NCI-H524 treated with DMSO at 0.1 percent for 48 hours (cell line): ENCODE measurements at regions not wholly inside any gene's neighbourhood (a gene's known extent, or its start where the extent isn't known, plus 50 kb on each side); places are given as distances from the start of the nearest gene placed in this dataset.
A peak's percentile ranks its signal among the peaks of the same experiment; 100 is the strongest.
"Not testable (repeated sequence)": the region's sequence is repeated elsewhere in the genome, so short reads cannot be mapped to it uniquely, and the experiment has no call there.

Experiments used
- DNase-seq: peaks from one replicate; lab custom pipeline; 2025; lab: John Stamatoyannopoulos, UW

DNA sequence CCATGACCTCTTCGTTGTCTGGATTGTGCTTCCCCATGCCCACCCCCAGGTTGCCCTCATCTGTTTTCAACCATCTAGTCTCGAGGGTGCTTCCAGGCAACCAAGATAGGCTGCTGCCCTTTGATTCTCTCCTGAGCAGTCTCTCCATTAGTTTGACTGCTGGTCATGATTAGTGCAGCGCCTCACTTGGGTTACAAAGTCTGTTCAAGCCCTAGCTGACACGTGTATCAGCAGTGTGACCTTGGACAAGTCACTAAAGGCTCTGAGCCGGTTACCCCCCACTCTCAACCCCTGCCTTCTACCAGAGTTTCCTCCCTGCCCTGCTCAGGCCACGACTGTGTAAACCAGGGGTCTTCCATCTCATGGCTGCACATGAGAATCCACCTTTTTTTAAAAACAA lies 185.3 kb upstream of the PWP1 start:
- no peak for DNase-seq

DNA sequence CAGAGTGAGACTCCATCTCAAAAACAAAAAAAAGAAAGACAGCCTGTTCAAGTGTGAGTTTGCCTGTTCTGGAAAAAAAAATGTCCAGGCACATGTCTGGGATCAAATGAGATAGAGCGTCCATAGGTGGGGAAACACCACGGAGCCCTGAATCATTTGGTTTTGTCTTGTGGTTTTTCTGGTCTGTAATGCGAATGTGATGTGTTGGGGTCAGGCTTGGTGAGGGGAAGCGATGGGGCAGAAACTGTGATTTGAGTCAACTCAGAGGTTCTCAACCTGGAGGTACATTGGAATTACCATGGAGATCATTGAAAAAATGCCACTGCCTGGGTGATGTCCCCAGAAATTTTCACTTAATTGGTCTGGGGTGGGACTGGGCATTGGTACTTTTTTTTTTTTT lies 183.9 kb upstream of the PWP1 start:
- DNase-seq = no peak

DNA sequence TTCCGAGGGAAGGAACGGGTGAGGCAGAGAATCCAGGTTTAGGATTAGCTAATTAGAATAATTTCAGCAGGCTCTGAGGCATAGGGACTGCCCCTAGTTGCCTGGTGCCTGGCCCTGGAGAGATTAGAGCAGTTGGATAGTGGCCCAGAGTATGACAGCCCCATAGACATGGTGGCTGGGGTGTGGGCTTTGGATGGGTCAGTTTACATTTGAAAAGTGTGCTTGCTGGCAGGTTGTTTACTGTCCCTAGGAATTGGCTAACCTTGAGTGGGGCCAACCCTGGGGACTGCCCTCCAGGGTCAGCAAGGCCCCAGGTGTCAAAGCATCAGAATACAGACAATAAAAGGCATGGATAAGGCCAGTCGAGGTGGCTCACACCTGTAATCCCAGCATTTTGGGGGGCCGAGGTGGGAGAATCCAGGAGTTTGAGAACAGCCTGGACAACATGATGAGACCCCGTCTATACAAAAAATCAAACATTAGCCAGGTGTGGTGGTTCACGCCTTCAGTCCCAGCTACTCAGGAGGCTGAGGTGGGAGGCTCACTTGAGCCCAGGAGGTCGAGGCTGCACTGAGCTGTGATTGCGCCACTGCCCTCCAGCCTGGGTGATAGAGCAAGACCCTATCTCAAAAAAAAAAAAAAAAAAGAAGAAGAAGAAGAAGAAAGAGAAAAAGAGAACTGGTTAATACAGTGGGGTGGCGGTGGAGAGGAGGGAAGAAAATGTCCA lies 182.3 kb upstream of the PWP1 start:
- DNase-seq = no peak

DNA sequence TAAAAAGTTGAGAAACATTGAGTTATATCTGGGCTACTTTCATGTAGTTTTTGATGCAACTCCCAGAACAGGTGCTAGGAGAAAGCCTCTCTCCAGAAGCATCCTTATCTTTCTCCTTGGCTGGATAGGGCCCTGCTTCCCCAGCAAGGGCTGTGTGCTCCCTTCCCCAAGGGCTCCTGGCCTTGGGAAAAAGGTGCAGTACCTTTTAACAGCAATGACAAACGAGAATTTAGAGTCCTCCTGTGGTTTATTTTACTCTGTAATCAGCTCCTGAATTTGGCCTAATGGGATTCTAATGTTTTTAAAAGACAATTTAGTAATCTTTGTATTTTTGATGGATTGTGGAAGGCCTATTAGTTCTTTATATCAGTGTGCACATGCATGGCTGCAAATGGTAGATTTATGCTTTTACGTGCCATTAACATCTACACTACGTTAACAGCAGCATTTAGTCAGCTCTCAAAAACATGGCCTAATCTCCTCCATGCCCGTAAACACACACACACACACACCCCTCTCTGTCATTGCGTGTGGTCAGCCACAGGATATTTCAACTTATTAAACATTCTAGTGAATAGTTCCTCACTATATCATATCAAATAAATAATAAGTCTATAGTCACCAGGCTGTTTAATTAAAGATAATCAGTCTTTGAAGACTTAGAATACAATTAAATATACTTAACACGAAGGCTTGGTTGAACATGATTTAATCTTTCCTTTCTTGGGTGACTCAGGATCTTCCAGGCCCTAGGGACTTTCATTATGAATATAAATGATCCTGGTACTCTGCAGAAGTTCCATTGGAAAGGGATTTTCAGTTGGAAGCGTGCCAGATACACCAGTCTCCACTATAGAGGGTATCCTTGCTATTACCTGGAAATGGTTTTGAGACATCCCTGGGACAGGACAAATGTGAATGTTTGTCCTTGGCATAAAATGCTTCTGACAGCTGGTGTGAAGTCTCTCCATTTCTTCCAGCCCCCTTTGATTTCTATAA lies 181.4 kb upstream of the PWP1 start:
- no peak for DNase-seq

DNA sequence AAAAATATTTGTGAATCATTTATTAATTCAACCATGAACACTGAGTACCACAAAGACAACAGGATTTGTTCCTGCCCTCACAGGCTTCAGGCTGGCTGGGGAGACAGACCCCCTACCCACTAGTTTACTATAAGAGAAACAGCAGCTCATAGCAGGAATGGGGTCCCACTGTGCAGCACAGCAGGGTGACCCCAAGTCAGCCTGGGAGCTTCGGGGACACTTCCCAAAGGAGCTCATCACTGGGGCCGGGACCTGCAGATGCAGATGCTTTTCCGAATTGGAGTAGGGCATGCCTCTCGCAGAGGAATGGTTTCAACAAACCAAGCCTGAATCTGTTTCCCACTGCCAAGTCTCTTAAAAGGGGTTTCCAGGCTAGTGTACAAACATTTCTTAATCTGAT lies 176.2 kb upstream of the PWP1 start:
- DNase-seq = no peak

DNA sequence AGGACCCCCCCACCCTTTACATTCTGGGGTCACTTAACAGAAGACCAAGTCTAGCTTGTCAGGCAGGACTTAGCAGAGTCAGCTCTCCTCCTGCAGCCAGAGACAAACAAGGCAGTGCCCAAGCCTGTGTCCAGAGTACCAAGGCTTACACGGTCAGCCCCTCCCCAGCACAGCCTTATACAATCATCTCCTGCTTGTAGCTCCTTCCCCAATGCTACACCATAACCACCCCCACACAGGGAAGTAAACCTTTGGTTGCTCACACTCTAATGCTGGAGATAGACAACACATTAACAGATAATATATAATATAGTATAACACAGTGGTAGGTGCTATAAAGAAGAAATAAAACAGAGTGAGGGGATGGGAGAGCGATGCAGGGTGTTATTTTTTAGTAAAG lies 175.4 kb upstream of the PWP1 start:
- DNase-seq = no peak

DNA sequence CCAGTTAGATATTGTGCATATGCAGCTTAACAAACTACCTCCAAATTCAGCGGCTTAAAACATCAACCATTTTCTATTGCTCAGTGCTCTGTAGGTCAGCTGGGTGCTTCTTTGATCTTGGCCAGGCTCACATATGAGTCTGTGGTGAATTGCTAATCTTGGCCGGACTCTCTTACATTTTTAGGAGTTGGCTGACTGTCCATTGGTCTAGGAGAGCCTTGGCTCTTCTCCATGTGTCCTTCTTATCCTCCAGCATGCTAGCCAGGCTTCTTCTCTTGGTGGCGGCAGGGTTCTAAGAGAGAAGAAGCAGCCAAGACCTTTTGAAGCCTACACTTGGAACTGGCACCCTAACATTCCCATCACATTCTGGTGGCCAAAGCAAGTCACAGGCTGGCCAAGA lies 174.3 kb upstream of the PWP1 start:
- DNase-seq = no peak

DNA sequence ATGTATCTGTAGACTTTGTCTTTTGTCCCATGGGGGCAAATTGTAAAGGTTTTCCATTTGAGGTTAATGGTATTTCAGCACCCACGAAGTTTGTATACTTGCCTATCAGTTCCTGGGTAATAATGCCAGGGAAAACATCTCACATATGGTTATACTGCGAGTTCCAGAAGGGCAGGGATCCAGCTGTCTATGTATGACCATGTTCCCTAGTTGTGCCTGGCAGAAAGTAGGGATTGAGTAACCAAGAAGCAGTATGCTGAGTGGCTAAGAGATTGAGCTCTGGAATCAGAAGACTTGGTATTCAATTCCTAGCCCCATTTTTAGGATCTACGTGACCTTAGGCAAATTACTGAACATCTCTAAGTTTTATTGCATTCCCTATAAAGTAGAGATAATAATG lies 173.2 kb upstream of the PWP1 start:
- DNase-seq = peak; percentile 2

DNA sequence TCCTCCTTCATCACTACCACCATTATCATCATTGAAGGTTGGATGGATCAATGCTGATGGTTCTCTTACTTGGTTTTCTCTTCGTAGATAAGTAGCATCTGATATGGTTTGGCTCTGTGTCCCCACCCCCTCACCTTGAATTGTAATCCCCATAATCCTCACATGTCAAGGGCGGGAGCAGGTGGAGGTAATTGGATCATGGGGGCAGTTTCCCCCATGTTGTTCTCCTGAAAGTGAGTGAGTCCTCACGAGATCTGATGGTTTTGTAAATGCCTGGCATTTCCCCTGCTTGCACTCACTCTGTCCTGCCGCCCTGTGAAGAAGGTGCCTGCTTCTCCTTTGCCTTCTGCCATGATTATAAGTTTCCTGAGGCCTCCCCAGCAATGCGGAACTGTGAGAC lies 172.4 kb upstream of the PWP1 start:
- peak; percentile 49 for DNase-seq

DNA sequence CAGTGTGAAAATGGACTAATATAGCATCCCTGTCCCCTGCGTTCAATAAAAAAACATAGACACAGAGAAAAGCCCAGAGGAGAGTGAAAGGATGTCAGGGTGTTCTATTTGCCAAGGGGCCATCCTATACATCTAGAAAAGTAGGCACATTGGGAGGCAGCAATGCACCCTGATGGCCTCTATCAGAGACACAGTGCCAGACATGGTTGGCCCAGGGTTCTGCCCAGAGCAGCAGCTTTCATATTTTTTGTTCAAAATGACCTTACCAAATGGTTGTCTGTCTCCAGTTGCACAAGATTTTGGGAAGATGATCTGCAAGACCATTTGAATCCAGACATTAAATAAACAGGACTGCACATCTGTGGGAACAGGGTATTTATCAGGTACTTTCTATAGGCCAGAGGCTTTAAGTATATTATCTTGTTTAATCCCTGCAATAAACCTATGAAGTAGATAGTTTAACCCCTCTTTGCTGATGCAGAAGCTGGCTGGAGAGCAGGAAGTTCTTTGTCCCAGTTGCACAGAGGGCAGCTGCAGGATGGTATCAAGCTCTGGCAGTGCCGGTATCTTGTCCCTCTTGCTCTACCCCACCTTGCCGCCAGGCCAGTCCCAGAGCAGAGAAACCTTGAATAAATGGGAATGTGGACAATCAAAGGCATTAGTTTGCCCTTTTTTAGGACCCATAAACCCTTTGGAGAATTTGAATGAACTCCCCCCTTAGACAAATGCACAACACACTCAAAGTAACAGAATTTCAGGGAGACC lies 171.8 kb upstream of the PWP1 start:
- DNase-seq = peak; percentile 13

DNA sequence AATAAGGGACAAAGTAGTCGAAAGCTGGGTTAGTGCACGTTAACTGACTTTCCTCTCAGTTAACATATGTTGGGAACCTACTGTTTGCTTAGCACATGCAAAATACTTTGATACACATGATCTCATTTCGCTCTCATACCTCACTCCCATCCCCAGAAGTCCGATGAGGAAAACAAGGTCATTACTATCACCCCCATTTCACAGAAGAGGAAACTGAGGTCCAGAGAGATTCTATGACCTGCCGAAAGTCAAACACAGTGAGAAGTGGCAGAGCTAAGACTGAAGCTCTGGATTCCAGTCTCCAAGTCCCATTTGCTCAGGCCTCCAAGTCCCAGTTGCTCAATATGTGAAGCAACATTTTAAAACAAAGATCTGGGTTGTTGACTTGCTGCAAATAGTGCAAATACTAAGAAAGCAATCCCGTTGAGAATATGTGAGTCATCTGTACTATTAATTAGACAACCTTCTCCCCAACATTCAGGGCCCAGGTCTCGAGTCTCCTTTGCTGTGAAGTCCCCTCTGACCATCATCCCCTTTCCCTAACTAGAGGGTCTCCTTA lies 170.6 kb upstream of the PWP1 start:
- no peak for DNase-seq

DNA sequence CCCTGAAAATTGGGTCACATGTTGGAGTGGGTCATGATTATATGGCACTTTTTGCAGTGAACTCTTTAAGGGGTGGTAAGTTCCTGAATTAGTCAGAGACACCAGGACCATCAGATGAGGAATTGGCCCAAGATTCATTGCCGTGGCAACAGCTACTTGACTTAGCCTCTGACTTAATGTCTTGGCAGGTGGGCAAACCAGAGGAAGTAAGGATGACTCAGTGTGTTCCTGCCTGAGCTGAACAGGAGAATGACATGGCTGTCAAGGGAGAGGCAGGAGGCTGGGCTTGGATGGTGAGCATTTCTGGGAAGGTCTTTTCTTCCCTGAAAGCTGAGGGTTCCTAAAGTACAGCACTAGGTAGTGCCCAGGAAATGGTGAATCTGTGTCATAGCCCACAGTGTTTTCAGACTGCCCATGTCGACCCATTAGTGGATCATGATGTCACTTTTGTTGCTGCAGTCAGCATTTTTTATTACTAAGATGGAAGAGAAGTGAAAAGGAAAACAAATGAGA lies 170.1 kb upstream of the PWP1 start:
- peak; percentile 2 for DNase-seq

DNA sequence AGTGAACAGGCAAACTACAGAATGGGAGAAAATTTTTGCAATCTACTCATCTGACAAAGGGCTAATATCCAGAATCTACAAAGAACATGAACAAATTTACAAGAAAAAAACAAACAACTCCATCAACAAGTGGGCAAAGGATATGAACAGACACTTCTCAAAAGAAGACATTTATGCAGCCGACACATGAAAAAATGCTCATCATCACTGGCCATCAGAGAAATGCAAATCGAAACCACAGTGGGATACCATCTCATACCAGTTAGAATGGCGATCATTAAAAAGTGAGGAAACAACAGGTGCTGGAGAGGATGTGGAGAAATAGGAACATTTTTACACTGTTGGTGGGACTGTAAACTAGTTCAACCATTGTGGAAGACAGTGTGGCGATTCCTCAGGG lies 167.8 kb upstream of the PWP1 start:
- DNase-seq = not testable (repeated sequence)

DNA sequence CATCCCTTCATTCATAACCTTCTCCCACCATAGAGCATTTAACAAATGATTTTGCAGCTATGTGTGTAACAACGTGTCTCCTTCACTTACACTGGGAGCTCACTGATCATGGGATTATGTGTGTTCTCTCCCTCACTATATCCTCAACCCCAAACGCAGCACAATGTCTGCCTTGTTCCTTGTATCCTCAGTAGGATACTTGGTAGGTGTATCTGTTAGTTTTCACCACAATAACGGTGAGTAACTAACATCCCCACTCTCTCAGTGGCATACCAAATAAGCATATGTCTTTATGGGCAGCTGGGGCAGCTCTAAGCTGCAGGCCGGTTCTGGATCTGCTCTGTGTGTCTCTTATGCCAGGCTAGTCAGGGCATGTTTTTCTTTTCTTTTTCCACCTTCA lies 166.7 kb upstream of the PWP1 start:
- no peak for DNase-seq

DNA sequence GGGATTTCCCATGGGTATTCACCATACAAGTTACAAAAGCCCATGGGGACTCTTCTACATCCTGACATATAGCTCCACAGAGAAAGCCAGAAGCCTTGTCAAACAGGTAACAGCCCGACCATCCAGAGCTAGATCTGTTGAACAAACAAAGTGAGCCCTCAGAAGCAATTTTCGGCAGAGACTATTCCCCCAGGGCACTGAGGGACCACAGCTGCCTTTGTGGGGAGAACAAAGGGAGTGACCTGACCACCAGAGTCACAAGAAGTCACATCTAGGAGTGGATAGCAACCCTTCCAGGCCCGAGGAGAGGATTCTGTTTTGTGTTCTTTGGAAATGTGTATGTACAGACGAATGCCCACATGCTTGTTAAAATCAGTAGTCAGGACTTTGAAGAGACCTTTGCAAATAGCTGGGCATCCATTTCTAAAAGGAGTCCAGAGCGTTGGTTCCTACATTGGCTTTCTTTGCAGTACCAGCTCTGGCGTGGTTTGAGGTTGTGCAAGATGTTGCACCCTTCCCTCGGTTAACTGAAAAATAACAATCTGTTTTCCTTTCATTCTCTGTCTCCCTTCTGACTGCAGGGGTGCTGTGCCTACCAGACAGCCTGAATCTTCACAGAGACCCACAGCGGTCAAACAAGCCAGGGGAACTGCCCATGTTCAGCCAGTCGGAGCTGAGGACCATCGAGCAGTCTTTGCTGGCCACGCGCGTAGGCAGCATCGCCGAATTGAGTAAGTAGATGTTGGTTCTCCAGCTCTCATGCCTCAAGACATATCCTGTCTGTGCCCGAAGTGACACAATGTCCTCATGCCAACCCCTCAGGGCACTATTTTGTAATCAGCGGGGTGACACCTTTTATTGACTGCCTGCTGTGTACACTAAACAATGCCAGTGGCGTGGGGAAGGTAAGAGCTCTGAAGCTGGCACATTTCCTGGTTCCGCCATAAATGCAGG lies 165.4 kb upstream of the PWP1 start:
- no peak for DNase-seq

DNA sequence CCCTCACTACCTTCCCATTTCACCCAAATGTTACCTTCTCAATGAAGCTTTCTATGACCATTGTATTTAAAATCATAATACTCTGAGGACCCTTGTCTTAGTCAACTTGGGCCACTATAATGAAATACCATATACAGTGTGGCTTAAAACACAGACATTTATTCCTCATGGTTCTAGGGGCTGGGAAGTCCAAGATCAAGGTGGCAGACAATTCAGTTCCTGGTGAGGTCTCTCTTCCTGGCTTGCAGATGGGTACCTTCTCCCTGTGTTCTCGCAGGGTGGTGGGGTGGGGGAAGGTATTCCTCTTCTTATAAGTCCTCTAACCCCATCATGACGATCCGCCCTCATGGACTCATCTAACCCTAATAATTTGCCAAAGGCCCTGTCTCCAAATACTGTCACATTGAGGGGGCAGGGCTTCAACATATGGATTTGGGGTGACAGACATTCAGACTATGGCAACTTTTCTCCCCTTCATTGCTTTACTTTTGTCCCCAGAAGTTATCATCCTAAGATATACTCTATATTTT lies 163.7 kb upstream of the PWP1 start:
- DNase-seq = no peak

DNA sequence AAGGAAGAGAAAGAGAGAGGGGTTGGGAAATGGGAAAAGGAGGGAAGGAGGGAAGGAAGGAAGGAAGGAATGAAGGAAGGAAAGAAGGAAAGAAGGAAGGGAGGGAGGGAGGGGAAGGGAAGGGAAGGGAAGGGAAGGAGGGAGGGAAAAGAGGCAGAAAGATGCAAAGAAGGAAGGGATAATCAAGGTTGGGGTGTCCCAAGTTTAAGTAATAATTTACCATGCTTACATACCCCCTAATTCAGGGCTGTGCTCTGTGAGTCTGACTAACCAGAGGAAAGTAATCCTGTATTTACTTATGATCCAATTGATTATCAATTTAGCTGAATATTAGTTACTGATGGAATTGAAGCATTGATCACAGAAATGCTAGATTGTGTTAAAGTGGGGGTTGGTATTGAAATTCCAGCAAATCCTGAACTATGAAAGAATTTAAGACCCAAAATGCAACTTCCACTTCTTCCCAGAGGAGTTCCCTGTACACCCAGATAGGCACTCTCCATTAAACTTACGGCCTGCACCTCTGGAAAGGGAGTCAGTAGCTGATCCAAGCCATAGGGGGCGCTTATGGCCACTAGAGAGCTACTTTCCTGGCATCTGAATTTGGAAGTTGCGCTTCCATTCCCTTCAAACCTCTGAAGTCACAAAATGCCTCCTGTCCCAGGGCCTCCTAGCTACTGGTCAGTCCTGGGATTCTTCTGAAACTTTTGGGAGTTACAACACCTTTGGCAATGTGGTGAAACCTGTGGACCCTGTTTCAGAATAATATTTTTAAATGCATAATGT lies 162.7 kb upstream of the PWP1 start:
- no peak for DNase-seq

DNA sequence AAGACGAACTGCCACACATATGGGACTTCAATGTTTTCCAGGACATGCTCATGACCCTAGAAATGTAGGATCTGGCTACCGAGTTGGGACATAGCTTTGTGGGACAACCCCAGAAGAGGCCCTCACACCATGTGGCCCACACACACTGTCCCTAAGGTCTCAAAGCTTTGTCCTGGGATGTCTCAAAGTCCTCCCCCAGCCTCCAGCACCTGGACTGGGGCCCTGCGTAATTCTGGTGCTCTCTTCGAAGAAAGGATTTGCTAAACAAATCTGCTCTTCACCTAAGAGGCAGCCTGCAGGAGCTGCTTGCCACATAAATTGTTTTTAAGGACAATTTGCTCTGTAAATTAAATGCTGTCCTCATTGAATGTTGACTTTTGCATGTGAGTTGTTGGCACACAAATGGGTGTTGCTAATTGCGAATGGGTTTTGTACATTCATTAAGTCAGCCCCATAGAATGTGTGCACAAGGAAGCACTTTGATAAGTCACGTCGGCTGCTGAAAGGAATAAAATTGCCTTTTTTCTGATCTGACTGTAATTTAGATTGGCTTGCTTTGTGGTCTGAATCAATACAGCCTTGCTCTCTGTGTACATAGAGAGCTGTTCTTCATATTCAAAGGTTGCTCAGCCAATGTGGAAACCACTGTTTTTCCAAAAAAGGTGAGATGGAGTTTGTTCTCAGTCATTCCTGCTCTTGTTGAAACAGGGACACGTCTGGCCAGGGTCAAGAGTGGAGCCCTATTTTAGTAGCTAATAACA lies 161.6 kb upstream of the PWP1 start:
- no peak for DNase-seq
